NCI-H146 treated with DMSO at 0.1 percent for 48 hours (cell line): ENCODE measurements at regions not wholly inside any gene's neighbourhood (a gene's known extent, or its start where the extent isn't known, plus 50 kb on each side); places are given as distances from the start of the nearest gene placed in this dataset.

Experiments used
- DNase-seq: peaks from one replicate; lab custom pipeline; 2025; ENCODE audit not compliant: unreplicated experiment; lab: John Stamatoyannopoulos, UW

- no peak for DNase-seq
These were observed 238.6 kb upstream of the TMC3 start for GRCh38 chr15:81612631-81613030.

- DNase-seq = no peak
These were observed 237.7 kb upstream of the TMC3 start for GRCh38 chr15:81611679-81612078.

- no peak for DNase-seq
These were observed 234.4 kb upstream of the TMC3 start for GRCh38 chr15:81608309-81608829.

GRCh38 chr15:81604713-81605112 is 230.7 kb upstream of the TMC3 start:
- peak; percentile 32 for DNase-seq

- DNase-seq = no peak
These were observed 222.3 kb upstream of the TMC3 start for GRCh38 chr15:81596159-81596865.

- no peak for DNase-seq
These were observed 221.7 kb upstream of the TMC3 start for GRCh38 chr15:81595752-81596151.

- DNase-seq = no peak
These were observed 215.7 kb upstream of the TMC3 start for GRCh38 chr15:81589671-81590070.

- peak; percentile 41 for DNase-seq
These were observed 201.6 kb upstream of the TMC3 start for GRCh38 chr15:81575436-81576123.

GRCh38 chr15:81573098-81573746 is 199.2 kb upstream of the TMC3 start:
- DNase-seq = no peak

- DNase-seq = no peak
These were observed 198.2 kb upstream of the TMC3 start for GRCh38 chr15:81572190-81572589.

- no peak for DNase-seq
These were observed 195.5 kb upstream of the TMC3 start for GRCh38 chr15:81569286-81570080.

- no peak for DNase-seq
These were observed 193.9 kb upstream of the TMC3 start for GRCh38 chr15:81567924-81568323.

GRCh38 chr15:81562986-81563385 is 189.0 kb upstream of the TMC3 start:
- DNase-seq = no peak

GRCh38 chr15:81560405-81560804 is 186.4 kb upstream of the TMC3 start:
- no peak for DNase-seq

GRCh38 chr15:81558056-81558455 is 184.0 kb upstream of the TMC3 start:
- DNase-seq = no peak

GRCh38 chr15:81555346-81555745 is 181.3 kb upstream of the TMC3 start:
- no peak for DNase-seq

- DNase-seq = no peak
These were observed 174.5 kb upstream of the TMC3 start for GRCh38 chr15:81548365-81549130.

GRCh38 chr15:81547521-81548132 is 173.6 kb upstream of the TMC3 start:
- DNase-seq = no peak

GRCh38 chr15:81544385-81544784 is 170.4 kb upstream of the TMC3 start:
- no peak for DNase-seq

- no peak for DNase-seq
These were observed 166.9 kb upstream of the TMC3 start for GRCh38 chr15:81540909-81541308.
